HEK293 (cell line): ENCODE measurements at regions not wholly inside any gene's neighbourhood (a gene's known extent, or its start where the extent isn't known, plus 50 kb on each side); places are given as distances from the start of the nearest gene placed in this dataset.

Experiments used
- CTCF ChIA-PET: fragments of 350-600 bp; formaldehyde crosslinking; extraction: SDS; loops from one replicate; lab custom pipeline; 2021; ENCODE audit warnings: antibody characterized with exemption; lab: Yijun Ruan, JAX
- POLR2A ChIA-PET: fragments of 300-600 bp; formaldehyde crosslinking; extraction: SDS; loops from one replicate; lab custom pipeline; 2020; ENCODE audit warnings: antibody characterized with exemption, inconsistent platforms; lab: Yijun Ruan, JAX
- H3K27ac ChIP-seq: fragments of 200-500 bp; sonication (Bioruptor generic); 2 replicates; pipeline ENCODE4 v1.5.1; 2014; ENCODE audit warnings: low read depth, low read length, control low read depth, inconsistent platforms; ENCODE audit errors: extremely low read depth
- H3K36me3 ChIP-seq, 2 experiments: fragments of 200-500 bp in 1 of 2; sonication (Bioruptor generic) in 1 of 2; 1 replicate in 1 of 2; 2 replicates in 1 of 2; pipeline ENCODE4 v1.5.1; 2014 to 2017; ENCODE audit warnings: inconsistent platforms in 2 of 2, low read length in 2 of 2; ENCODE audit not compliant: control insufficient read depth in 2 of 2, insufficient read depth in 1 of 2
- H3K4me1 ChIP-seq: fragments of 200-500 bp; sonication (Bioruptor generic); 2 replicates; pipeline ENCODE4 v1.5.1; 2014; ENCODE audit warnings: mild to moderate bottlenecking, low read length, inconsistent platforms; ENCODE audit not compliant: control insufficient read depth, insufficient read depth
- H3K4me3 ChIP-seq: 2 replicates; pipeline ENCODE4 v1.5.1; 2011; ENCODE audit warnings: low read depth, mild to moderate bottlenecking, control low read depth, low read length, moderate library complexity
- H3K9me3 ChIP-seq: fragments of 200-500 bp; sonication (Bioruptor generic); 2 replicates; pipeline ENCODE4 v1.5.1; 2014; ENCODE audit warnings: low read depth, low read length, inconsistent platforms; ENCODE audit not compliant: control insufficient read depth, insufficient read depth
- GLI2 ChIP-seq: fragments of 450-650 bp; formaldehyde crosslinking; IDR thresholded peaks from 2 replicates; pipeline ENCODE4; 2017; ENCODE audit warnings: missing biosample characterization, missing genetic modification characterization, low read depth, borderline replicate concordance
- MZF1 ChIP-seq: fragments of 450-650 bp; formaldehyde crosslinking; IDR thresholded peaks from 2 replicates; pipeline ENCODE4 v1.5.1; 2017; ENCODE audit warnings: missing biosample characterization, missing genetic modification characterization, borderline replicate concordance
- RBAK ChIP-seq: fragments of 450-650 bp; formaldehyde crosslinking; IDR thresholded peaks from 2 replicates; pipeline ENCODE4 v1.5.1; 2016; ENCODE audit warnings: missing biosample characterization, missing genetic modification characterization
- SALL2 ChIP-seq: fragments of 450-650 bp; formaldehyde crosslinking; IDR thresholded peaks from 2 replicates; pipeline ENCODE4 v1.5.0; 2017; ENCODE audit warnings: missing biosample characterization, mild to moderate bottlenecking, missing genetic modification characterization, borderline replicate concordance
- TRIM28 ChIP-seq: IDR thresholded peaks from 2 replicates; pipeline ENCODE4 v1.6.1; 2011; ENCODE audit warnings: low read length, control low read depth, borderline replicate concordance
- ZFP3 ChIP-seq: fragments of 450-650 bp; formaldehyde crosslinking; IDR thresholded peaks from 2 replicates; pipeline ENCODE4 v1.5.1; 2016; ENCODE audit warnings: low read depth, missing biosample characterization, missing genetic modification characterization
- ZNF114 ChIP-seq: fragments of 450-650 bp; formaldehyde crosslinking; IDR thresholded peaks from 2 replicates; pipeline ENCODE4 v1.5.0; 2017; ENCODE audit warnings: missing biosample characterization, missing genetic modification characterization
- ZNF394 ChIP-seq: fragments of 450-650 bp; formaldehyde crosslinking; IDR thresholded peaks from 2 replicates; pipeline ENCODE4 v1.5.1; 2016; ENCODE audit warnings: missing biosample characterization, missing genetic modification characterization, mild to moderate bottlenecking, moderate library complexity, borderline replicate concordance
- ZNF571 ChIP-seq: fragments of 450-650 bp; formaldehyde crosslinking; IDR thresholded peaks from 2 replicates; pipeline ENCODE4 v1.5.0; 2017; ENCODE audit warnings: missing biosample characterization, missing genetic modification characterization
- ZNF610 ChIP-seq: fragments of 450-650 bp; formaldehyde crosslinking; IDR thresholded peaks from 2 replicates; pipeline ENCODE4 v1.5.1; 2016; ENCODE audit warnings: missing biosample characterization, missing genetic modification characterization, borderline replicate concordance
- ZNF658 ChIP-seq: fragments of 450-650 bp; formaldehyde crosslinking; IDR thresholded peaks from 2 replicates; pipeline ENCODE4; 2016; ENCODE audit warnings: missing biosample characterization, missing genetic modification characterization
- ZNF677 ChIP-seq: fragments of 450-650 bp; IDR thresholded peaks from 2 replicates; pipeline ENCODE4 v1.5.0; 2018; ENCODE audit warnings: missing biosample characterization, mild to moderate bottlenecking, missing genetic modification characterization, moderate library complexity
- TF ChIP-seq, protein P1 (sequence below): fragments of 450-650 bp; formaldehyde crosslinking; IDR thresholded peaks from 2 replicates; pipeline ENCODE4; 2016; ENCODE audit warnings: missing biosample characterization, missing genetic modification characterization
- TF ChIP-seq, protein P2 (sequence below): fragments of 450-650 bp; formaldehyde crosslinking; IDR thresholded peaks from 2 replicates; pipeline ENCODE4 v1.5.1; 2017; ENCODE audit warnings: missing biosample characterization, missing genetic modification characterization
- TF ChIP-seq, protein P3 (sequence below): fragments of 450-650 bp; IDR thresholded peaks from 2 replicates; pipeline ENCODE4 v1.5.1; 2018; ENCODE audit warnings: missing biosample characterization, missing genetic modification characterization
- TF ChIP-seq, protein P4 (sequence below): fragments of 450-650 bp; formaldehyde crosslinking; IDR thresholded peaks from 2 replicates; pipeline ENCODE4 v1.5.1; 2016; ENCODE audit warnings: missing biosample characterization, missing genetic modification characterization, low read depth
- TF ChIP-seq, protein P5 (sequence below): fragments of 450-650 bp; formaldehyde crosslinking; IDR thresholded peaks from 2 replicates; pipeline ENCODE4 v1.5.1; 2016; ENCODE audit warnings: missing biosample characterization, missing genetic modification characterization
- TF ChIP-seq, protein P6 (sequence below): fragments of 450-650 bp; formaldehyde crosslinking; IDR thresholded peaks from 2 replicates; pipeline ENCODE4 v1.5.1; 2016; ENCODE audit warnings: missing biosample characterization, missing genetic modification characterization
- TF ChIP-seq, protein P7 (sequence below): fragments of 450-650 bp; formaldehyde crosslinking; IDR thresholded peaks from 2 replicates; pipeline ENCODE4 v1.5.1; 2016; ENCODE audit warnings: missing biosample characterization, missing genetic modification characterization

DNA sequence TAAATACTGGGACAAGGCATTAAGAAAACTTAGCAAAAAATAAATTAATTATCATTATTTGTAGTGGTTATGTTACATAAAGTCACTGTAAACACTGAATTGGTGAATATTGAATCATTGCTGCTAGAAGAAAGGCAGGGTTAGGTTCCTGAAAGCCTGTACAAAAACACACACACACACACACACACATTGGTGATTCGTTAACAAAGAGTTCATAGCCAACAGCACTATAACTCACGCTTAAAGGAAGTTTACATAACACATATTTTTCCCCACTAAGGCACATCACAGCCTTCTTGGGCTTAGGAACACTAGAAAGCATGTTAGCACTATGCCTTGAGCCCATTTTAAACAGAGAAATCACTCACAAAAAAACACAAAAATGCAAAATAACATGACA lies 690.0 kb upstream of the PIK3C3 start (continued):
- TF ChIP-seq ZNF394 (tag by site-specific recombination): no peak
- no peak for TF ChIP-seq GLI2 (tag by site-specific recombination)

DNA sequence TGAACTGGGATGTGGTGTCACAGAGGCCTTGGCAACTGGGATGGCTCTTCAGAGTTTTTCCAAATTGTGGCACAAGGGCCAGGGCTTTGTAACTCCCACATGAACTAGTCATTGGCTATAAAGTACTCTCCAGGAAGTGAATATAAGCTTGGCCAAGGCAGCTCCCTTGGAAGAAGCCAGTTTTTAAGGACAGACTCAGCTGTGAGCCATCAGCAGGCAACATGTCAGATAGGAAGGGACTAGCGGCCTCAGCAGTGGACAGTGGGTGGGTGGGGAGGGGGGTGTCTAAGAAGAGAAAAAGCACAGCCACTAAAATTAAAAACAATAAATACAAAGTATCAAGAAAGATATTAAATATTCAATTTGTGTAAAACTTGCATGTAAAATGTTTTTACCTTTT lies 691.1 kb upstream of the PIK3C3 start:
- H3K4me3 ChIP-seq: no peak overlapping the region
- no peaks in the 10 kb centered on the region for H3K9me3 ChIP-seq
- H3K36me3 ChIP-seq: no peaks in the 10 kb centered on the region
- no peaks in the 10 kb centered on the region for H3K4me1 ChIP-seq
- POLR2A ChIA-PET: no interaction called here
- H3K27ac ChIP-seq: no peak overlapping the region
- CTCF ChIA-PET: no interaction called here
- TF ChIP-seq ZFP3 (tag by site-specific recombination) (no peak), ZNF114 (tag by site-specific recombination) (no peak), SALL2 (tag by site-specific recombination) (no peak)
- TF ChIP-seq, protein P1, sequence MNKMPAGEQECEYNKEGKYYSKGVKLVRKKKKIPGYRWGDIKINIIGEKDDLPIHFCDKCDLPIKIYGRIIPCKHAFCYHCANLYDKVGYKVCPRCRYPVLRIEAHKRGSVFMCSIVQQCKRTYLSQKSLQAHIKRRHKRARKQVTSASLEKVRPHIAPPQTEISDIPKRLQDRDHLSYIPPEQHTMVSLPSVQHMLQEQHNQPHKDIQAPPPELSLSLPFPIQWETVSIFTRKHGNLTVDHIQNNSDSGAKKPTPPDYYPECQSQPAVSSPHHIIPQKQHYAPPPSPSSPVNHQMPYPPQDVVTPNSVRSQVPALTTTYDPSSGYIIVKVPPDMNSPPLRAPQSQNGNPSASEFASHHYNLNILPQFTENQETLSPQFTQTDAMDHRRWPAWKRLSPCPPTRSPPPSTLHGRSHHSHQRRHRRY: no peak
- TF ChIP-seq, protein P2, sequence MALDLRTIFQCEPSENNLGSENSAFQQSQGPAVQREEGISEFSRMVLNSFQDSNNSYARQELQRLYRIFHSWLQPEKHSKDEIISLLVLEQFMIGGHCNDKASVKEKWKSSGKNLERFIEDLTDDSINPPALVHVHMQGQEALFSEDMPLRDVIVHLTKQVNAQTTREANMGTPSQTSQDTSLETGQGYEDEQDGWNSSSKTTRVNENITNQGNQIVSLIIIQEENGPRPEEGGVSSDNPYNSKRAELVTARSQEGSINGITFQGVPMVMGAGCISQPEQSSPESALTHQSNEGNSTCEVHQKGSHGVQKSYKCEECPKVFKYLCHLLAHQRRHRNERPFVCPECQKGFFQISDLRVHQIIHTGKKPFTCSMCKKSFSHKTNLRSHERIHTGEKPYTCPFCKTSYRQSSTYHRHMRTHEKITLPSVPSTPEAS: no peak
- TF ChIP-seq, protein P3, sequence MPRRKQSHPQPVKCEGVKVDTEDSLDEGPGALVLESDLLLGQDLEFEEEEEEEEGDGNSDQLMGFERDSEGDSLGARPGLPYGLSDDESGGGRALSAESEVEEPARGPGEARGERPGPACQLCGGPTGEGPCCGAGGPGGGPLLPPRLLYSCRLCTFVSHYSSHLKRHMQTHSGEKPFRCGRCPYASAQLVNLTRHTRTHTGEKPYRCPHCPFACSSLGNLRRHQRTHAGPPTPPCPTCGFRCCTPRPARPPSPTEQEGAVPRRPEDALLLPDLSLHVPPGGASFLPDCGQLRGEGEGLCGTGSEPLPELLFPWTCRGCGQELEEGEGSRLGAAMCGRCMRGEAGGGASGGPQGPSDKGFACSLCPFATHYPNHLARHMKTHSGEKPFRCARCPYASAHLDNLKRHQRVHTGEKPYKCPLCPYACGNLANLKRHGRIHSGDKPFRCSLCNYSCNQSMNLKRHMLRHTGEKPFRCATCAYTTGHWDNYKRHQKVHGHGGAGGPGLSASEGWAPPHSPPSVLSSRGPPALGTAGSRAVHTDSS (tag by site-specific recombination): no peak
- TF ChIP-seq, protein P4, sequence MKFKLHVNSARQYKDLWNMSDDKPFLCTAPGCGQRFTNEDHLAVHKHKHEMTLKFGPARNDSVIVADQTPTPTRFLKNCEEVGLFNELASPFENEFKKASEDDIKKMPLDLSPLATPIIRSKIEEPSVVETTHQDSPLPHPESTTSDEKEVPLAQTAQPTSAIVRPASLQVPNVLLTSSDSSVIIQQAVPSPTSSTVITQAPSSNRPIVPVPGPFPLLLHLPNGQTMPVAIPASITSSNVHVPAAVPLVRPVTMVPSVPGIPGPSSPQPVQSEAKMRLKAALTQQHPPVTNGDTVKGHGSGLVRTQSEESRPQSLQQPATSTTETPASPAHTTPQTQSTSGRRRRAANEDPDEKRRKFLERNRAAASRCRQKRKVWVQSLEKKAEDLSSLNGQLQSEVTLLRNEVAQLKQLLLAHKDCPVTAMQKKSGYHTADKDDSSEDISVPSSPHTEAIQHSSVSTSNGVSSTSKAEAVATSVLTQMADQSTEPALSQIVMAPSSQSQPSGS (tag by site-specific recombination): no peak
- TF ChIP-seq, protein P5, sequence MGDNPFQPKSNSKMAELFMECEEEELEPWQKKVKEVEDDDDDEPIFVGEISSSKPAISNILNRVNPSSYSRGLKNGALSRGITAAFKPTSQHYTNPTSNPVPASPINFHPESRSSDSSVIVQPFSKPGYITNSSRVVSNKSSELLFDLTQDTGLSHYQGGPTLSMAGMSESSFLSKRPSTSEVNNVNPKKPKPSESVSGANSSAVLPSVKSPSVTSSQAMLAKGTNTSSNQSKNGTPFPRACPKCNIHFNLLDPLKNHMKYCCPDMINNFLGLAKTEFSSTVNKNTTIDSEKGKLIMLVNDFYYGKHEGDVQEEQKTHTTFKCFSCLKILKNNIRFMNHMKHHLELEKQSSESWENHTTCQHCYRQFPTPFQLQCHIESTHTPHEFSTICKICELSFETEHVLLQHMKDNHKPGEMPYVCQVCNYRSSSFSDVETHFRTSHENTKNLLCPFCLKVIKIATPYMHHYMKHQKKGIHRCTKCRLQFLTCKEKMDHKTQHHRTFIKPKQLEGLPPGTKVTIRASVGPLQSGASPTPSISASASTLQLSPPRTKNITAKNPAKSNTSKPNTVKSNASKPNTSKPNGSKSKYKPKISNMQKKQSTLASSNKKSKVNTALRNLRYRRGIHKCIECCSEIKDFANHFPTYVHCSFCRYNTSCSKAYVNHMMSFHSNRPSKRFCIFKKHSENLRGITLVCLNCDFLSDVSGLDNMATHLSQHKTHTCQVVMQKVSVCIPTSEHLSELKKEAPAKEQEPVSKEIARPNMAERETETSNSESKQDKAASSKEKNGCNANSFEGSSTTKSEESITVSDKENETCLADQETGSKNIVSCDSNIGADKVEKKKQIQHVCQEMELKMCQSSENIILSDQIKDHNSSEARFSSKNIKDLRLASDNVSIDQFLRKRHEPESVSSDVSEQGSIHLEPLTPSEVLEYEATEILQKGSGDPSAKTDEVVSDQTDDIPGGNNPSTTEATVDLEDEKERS (tag by site-specific recombination): no peak

DNA sequence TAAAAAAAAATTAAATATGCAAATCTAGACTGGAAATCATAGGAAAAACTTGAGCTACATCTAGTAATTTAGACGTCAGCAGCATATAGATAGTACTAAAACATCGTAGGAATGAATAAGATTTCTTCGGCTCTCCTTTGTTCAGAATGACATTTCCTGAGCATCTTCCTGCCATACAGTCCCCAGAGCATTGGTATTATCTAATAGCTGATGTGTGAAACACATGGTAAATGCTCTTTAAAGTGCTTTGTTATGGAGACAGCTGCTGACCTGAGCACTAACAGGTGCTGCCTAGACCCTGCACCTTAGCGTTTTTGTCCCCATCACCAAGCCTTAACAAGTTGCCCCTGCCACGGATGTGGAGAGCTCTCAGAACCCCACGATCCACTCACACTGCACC lies 692.3 kb upstream of the PIK3C3 start:
- H3K36me3 ChIP-seq: no peaks in the 10 kb centered on the region
- no peak overlapping the region for H3K4me3 ChIP-seq
- H3K27ac ChIP-seq: no peak overlapping the region
- CTCF ChIA-PET: interaction anchor here (0.5 kb wide), 2 partner anchors 174 to 205 kb away, joined by 3 to 4 read pairs; no protein-coding TSS in a partner anchor
- no peaks in the 10 kb centered on the region for H3K4me1 ChIP-seq
- POLR2A ChIA-PET: no interaction called here
- H3K9me3 ChIP-seq: no peaks in the 10 kb centered on the region
- TF ChIP-seq TRIM28: no peak
- TF ChIP-seq RBAK: no peak
- no peak for TF ChIP-seq ZNF610
- TF ChIP-seq, protein P6, sequence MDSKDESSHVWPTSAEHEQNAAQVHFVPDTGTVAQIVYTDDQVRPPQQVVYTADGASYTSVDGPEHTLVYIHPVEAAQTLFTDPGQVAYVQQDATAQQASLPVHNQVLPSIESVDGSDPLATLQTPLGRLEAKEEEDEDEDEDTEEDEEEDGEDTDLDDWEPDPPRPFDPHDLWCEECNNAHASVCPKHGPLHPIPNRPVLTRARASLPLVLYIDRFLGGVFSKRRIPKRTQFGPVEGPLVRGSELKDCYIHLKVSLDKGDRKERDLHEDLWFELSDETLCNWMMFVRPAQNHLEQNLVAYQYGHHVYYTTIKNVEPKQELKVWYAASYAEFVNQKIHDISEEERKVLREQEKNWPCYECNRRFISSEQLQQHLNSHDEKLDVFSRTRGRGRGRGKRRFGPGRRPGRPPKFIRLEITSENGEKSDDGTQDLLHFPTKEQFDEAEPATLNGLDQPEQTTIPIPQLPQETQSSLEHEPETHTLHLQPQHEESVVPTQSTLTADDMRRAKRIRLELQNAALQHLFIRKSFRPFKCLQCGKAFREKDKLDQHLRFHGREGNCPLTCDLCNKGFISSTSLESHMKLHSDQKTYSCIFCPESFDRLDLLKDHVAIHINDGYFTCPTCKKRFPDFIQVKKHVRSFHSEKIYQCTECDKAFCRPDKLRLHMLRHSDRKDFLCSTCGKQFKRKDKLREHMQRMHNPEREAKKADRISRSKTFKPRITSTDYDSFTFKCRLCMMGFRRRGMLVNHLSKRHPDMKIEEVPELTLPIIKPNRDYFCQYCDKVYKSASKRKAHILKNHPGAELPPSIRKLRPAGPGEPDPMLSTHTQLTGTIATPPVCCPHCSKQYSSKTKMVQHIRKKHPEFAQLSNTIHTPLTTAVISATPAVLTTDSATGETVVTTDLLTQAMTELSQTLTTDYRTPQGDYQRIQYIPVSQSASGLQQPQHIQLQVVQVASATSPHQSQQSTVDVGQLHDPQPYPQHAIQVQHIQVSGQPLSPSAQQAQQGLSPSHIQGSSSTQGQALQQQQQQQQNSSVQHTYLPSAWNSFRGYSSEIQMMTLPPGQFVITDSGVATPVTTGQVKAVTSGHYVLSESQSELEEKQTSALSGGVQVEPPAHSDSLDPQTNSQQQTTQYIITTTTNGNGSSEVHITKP (tag by site-specific recombination): no peak
- no peak for TF ChIP-seq ZNF571
- no peak for TF ChIP-seq ZNF394 (tag by site-specific recombination)
- TF ChIP-seq ZNF658 (tag by site-specific recombination): no peak
- TF ChIP-seq, protein P7, sequence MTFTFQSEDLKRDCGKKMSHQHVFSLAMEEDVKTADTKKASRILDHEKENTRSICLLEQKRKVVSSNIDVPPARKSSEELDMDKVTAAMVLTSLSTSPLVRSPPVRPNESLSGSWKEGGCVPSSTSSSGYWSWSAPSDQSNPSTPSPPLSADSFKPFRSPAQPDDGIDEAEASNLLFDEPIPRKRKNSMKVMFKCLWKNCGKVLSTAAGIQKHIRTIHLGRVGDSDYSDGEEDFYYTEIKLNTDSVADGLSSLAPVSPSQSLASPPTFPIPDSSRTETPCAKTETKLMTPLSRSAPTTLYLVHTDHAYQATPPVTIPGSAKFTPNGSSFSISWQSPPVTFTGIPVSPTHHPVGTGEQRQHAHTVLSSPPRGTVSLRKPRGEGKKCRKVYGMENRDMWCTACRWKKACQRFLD (tag by site-specific recombination): no peak
- no peak for TF ChIP-seq ZNF677 (tag by site-specific recombination)
- TF ChIP-seq MZF1 (tag by site-specific recombination): no peak
